ENCODE measurements at regions not wholly inside any gene's neighbourhood (a gene's known extent, or its start where the extent isn't known, plus 50 kb on each side); places are given as distances from the start of the nearest gene placed in this dataset.

DNA sequence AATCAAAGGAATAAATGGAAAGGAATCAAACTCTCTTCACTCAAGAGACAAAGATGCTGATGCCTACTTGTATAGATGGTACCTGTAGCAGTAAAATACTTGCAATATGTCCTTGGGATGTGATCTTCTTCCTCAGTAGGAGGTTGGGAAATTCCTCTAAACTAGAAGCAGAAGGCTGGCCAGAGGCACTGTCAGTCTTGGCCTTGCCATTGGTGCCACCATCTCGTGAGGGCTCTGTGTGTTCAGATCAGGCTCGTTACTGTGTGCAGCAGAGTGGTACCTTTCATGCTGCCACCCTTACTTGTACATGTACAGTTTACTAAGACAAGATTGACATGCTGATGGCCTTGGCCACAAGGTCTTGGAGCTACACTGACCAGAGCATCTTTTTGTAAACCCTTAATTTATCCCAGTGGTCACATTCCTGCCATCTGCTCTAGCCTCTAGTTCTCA, 169.0 kb downstream of the MYCN start:
- Histone ChIP-seq H3K9me3 (ENCODE audit: control insufficient read depth, insufficient read depth, low read length) (no peaks in the 10 kb centered on the region), H3K4me1 (ENCODE audit: control insufficient read depth, insufficient read depth, low read length) (peaks cover 23% of the 10 kb centered on the region), H3K27ac (ENCODE audit: low read depth, low read length) (no peak overlapping the region), H3K36me3 (ENCODE audit: control insufficient read depth, insufficient read depth, low read length) (no peaks in the 10 kb centered on the region), H3K4me3 (ENCODE audit: low read depth, low read length) (no peak overlapping the region), H3K27me3 (ENCODE audit: control insufficient read depth, insufficient read depth, low read length) (no peaks in the 10 kb centered on the region)
- no peak for DNase-seq (ENCODE audit: low read depth in 4 of 6, low spot score in 6 of 6)
- 91% methylated on average over 2 of the region's 2 CpGs for WGBS (ENCODE audit: insufficient coverage)

DNA sequence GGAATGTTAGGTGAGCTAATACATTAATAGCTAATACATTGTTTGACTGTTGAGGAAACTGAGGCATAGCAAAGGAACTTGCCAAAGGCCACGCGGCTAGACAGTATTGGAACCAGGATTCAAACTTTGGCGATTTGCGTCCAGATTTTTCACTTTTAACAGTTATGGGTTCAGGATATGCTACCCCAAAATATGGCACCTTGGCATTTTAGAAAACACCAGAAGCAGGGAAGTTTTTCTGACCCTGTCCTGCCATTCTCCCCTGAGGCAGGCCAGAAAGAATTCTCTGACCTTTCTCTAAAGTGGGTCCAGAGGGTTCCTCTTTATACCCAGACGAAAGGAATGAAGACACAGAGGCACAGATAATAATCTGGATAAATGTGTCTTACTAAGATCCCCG, 166.9 kb downstream of the MYCN start:
- DNase-seq (ENCODE audit: low read depth in 4 of 6, low spot score in 6 of 6) = no peak
- Histone ChIP-seq H3K36me3 (ENCODE audit: control insufficient read depth, insufficient read depth, low read length) (no peaks in the 10 kb centered on the region), H3K27me3 (ENCODE audit: control insufficient read depth, insufficient read depth, low read length) (peaks cover 2% of the 10 kb centered on the region), H3K27ac (ENCODE audit: low read depth, low read length) (no peak overlapping the region), H3K9me3 (ENCODE audit: control insufficient read depth, insufficient read depth, low read length) (no peaks in the 10 kb centered on the region), H3K4me3 (ENCODE audit: low read depth, low read length) (no peak overlapping the region), H3K4me1 (ENCODE audit: control insufficient read depth, insufficient read depth, low read length) (peaks cover 25% of the 10 kb centered on the region)
- WGBS (ENCODE audit: insufficient coverage) = 97% methylated on average over 4 of the region's 6 CpGs

DNA sequence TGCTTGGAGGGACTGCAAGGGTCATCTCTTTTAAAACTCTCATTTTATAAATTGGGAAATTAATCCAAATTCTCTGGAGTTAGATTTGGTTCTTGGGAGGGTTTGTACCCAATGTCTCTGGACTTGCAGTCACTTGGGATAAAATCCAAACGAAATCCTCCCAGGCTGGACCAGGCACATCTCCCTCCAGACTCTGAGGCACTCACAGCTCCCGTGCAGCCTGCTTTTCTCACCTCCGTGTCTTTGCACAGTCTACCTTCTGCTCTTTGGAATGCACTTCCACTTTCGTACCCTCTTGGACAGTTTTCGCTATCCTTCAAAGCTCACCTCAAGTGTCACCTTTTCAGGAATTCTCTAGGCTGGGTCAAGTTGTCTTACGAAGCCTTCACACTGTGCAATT, 166.3 kb downstream of the MYCN start:
- Histone ChIP-seq H3K27ac (ENCODE audit: low read depth, low read length) (no peak overlapping the region), H3K36me3 (ENCODE audit: control insufficient read depth, insufficient read depth, low read length) (no peaks in the 10 kb centered on the region)

DNA sequence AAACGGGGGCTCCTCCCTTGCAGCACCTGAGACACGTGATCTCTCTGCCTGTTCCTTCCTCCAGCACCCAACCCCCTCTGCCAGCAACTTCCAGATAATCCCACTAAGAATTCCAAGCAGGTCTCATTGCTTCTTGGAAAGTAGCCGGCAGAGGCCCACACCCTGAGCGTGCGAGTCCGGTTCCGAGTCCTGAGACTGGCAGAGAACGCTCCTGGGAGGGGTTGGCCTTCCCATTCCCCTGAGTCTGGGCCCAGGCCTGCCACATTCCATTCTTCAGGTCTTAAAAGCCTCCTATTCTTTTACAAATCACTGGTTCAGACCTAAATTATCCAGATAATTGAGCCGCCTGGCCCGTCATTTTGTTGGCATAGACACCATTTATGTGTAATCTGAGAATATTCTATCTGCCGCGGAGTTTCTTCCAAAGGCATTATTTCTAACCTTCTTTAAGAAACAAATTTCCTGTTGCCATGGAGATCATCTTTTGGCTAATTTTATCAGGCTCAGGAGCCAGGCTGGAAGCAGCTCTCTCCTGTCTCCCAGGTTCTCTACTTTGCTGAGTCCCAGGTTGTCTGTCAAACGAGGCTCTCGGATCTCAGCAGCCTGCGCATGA, 165.4 kb downstream of the MYCN start:
- peak in 2 of 6 donors; percentile 81 to 86 for DNase-seq (ENCODE audit: low read depth in 4 of 6, low spot score in 6 of 6)
- Histone ChIP-seq H3K4me1 (ENCODE audit: control insufficient read depth, insufficient read depth, low read length) (peaks cover 25% of the 10 kb centered on the region), H3K4me3 (ENCODE audit: low read depth, low read length) (no peak overlapping the region), H3K27ac (ENCODE audit: low read depth, low read length) (no peak overlapping the region), H3K9me3 (ENCODE audit: control insufficient read depth, insufficient read depth, low read length) (no peaks in the 10 kb centered on the region), H3K27me3 (ENCODE audit: control insufficient read depth, insufficient read depth, low read length) (peaks cover 2% of the 10 kb centered on the region), H3K36me3 (ENCODE audit: control insufficient read depth, insufficient read depth, low read length) (no peaks in the 10 kb centered on the region)
- 43% methylated on average over 6 of the region's 15 CpGs for WGBS (ENCODE audit: insufficient coverage)

More for the DNA sequence above, 166.3 kb downstream of the MYCN start:
- no peak for DNase-seq (ENCODE audit: low read depth in 4 of 6, low spot score in 6 of 6)
- Histone ChIP-seq H3K9me3 (ENCODE audit: control insufficient read depth, insufficient read depth, low read length) (no peaks in the 10 kb centered on the region), H3K27me3 (ENCODE audit: control insufficient read depth, insufficient read depth, low read length) (peaks cover 2% of the 10 kb centered on the region), H3K4me1 (ENCODE audit: control insufficient read depth, insufficient read depth, low read length) (peaks cover 25% of the 10 kb centered on the region), H3K4me3 (ENCODE audit: low read depth, low read length) (no peak overlapping the region)
- WGBS (ENCODE audit: insufficient coverage) = 87% methylated on average over 6 of the region's 6 CpGs

DNA sequence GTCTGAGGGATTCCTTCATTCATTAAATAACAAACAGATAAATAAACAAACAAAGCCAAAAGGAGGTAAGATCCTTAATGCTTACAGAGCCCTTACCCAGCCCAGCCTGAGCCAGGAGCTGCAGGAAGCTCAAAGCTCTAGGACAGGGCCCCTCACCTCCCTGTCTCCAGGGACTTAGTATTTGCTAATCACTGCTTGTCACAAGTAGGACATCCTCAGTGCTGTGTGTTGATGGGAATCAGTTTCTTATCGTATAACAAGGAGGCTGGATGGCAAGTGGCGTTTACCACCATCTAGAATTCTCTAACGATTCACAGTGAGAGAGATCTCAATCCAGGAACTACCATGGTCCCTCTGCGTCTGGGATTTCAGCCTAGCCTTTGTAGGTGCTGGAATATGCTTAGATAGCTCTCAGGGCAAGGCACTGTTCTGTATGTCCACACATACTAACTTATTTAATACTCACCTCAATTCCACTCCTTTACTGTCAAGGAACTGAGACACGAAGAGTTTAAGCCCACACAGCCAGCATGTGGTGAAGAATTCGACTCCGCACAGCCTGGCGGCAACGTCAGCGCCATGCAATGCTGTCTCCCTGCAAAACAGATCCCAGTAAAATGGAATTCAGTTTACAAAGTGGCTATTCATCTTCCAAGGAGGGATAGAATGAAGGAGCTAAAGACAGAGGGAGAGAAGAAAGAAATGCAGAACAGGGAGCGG, 164.8 kb downstream of the MYCN start:
- WGBS (ENCODE audit: insufficient coverage) = 20% methylated on average over 6 of the region's 11 CpGs
- Histone ChIP-seq H3K9me3 (ENCODE audit: control insufficient read depth, insufficient read depth, low read length) (no peaks in the 10 kb centered on the region), H3K36me3 (ENCODE audit: control insufficient read depth, insufficient read depth, low read length) (no peaks in the 10 kb centered on the region), H3K27me3 (ENCODE audit: control insufficient read depth, insufficient read depth, low read length) (peaks cover 2% of the 10 kb centered on the region), H3K4me3 (ENCODE audit: low read depth, low read length) (no peak overlapping the region), H3K27ac (ENCODE audit: low read depth, low read length) (no peak overlapping the region), H3K4me1 (ENCODE audit: control insufficient read depth, insufficient read depth, low read length) (peaks cover 25% of the 10 kb centered on the region)
- DNase-seq (ENCODE audit: low read depth in 4 of 6, low spot score in 6 of 6) = peak in 1 of 6 donors; percentile 65

DNA sequence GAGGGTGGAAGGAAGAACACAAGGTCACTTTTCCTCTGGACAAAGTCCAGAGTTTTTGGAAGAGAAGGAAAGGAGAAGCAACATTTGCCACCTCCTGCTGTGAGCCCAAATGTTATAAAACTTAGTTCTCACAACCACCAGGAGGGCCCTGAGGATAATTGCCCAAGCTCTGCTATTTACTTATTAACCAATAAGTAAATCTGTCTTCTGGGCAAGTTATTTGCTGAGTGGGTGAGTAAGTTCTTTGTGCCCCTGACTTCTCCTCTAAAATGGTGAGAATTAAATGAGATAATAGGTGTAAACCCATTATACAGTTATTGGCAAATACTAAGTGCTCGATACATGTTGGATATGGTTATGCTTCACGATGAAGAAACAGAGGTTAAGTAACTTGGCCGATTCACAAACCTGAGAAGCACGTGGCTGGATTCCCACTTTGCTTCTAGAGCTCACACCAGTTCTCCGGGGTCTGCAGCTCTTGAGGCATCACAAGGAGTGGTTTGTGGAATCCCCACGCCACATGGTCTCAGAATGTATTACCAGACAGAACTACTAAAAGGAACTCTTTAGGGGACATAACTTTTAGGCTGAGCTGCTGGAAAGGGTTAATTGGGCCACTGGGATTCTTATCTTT, 164.1 kb downstream of the MYCN start:
- Histone ChIP-seq H3K36me3 (ENCODE audit: control insufficient read depth, insufficient read depth, low read length) (no peaks in the 10 kb centered on the region), H3K27me3 (ENCODE audit: control insufficient read depth, insufficient read depth, low read length) (peaks cover 2% of the 10 kb centered on the region), H3K4me1 (ENCODE audit: control insufficient read depth, insufficient read depth, low read length) (peaks cover 25% of the 10 kb centered on the region), H3K9me3 (ENCODE audit: control insufficient read depth, insufficient read depth, low read length) (no peaks in the 10 kb centered on the region), H3K27ac (ENCODE audit: low read depth, low read length) (no peak overlapping the region), H3K4me3 (ENCODE audit: low read depth, low read length) (no peak overlapping the region)
- no peak for DNase-seq (ENCODE audit: low read depth in 4 of 6, low spot score in 6 of 6)
- WGBS (ENCODE audit: insufficient coverage) = 65% methylated on average over 2 of the region's 6 CpGs

DNA sequence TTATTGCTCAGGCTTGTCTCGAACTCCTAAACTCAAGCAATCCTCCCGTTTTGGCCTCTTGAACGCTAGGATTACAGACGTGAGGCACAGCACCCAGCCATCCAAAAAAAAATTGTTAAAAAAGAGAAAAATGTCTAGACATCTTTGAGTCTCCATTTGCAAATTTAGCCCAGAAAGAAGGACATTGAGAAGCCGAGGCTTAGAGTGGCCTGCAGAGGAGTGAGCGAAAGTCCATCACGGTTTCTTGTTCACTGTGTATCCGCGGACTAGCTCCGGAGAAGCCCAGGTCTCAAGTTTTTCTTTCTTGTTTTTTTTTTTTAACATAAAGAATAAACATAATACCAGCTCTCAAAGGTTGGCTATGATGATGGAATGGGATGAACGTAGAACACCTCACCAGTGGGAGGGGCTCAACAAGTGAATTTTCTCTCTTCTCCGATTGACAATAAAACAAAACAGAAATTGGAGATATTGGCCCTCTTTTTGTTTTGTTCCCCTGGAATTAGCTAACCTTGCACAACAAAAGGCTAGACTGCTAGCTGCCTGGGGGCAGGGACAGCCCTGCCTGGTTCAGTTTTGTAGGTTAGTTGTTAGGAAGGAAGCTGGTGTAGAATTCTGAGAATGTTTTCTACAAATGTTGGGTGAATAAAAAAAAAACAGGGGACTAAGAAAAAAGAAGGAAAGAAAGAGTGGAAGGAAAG, 163.4 kb downstream of the MYCN start:
- DNase-seq (ENCODE audit: low read depth in 4 of 6, low spot score in 6 of 6) = no peak
- Histone ChIP-seq H3K27ac (ENCODE audit: low read depth, low read length) (no peak overlapping the region), H3K4me1 (ENCODE audit: control insufficient read depth, insufficient read depth, low read length) (peaks cover 25% of the 10 kb centered on the region), H3K36me3 (ENCODE audit: control insufficient read depth, insufficient read depth, low read length) (no peaks in the 10 kb centered on the region), H3K27me3 (ENCODE audit: control insufficient read depth, insufficient read depth, low read length) (peaks cover 2% of the 10 kb centered on the region), H3K4me3 (ENCODE audit: low read depth, low read length) (no peak overlapping the region), H3K9me3 (ENCODE audit: control insufficient read depth, insufficient read depth, low read length) (no peaks in the 10 kb centered on the region)
- 83% methylated on average over 2 of the region's 12 CpGs for WGBS (ENCODE audit: insufficient coverage)

DNA sequence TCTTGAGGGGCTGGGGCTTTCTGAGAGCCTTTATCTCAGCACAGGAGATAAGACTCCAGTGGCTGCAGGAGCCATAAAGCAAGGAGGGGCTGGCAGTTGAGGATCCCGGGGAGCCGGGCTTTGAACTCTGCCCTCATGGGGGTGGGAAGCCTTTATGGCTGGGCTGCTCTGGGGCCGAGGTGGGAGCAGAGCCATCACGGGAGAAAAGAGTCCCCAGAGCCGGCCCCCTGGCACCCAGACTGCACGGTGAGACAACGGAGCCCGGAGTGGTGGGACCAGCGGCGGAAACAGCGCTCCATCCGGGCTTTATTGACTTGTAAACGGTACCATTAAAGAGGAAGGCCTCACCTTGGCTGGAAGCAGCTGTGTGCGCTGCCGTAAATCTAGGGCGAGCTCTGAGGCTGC, 162.6 kb downstream of the MYCN start:
- no peak for DNase-seq (ENCODE audit: low read depth in 4 of 6, low spot score in 6 of 6)
- 40% methylated on average over 16 of the region's 16 CpGs for WGBS (ENCODE audit: insufficient coverage)
- H3K4me3 ChIP-seq (ENCODE audit: low read depth, low read length) = no peak overlapping the region
- H3K9me3 ChIP-seq (ENCODE audit: control insufficient read depth, insufficient read depth, low read length) = no peaks in the 10 kb centered on the region
- H3K27ac ChIP-seq (ENCODE audit: low read depth, low read length) = no peak overlapping the region
- H3K27me3 ChIP-seq (ENCODE audit: control insufficient read depth, insufficient read depth, low read length) = peaks cover 2% of the 10 kb centered on the region
- H3K36me3 ChIP-seq (ENCODE audit: control insufficient read depth, insufficient read depth, low read length) = no peaks in the 10 kb centered on the region
- H3K4me1 ChIP-seq (ENCODE audit: control insufficient read depth, insufficient read depth, low read length) = peaks cover 25% of the 10 kb centered on the region

DNA sequence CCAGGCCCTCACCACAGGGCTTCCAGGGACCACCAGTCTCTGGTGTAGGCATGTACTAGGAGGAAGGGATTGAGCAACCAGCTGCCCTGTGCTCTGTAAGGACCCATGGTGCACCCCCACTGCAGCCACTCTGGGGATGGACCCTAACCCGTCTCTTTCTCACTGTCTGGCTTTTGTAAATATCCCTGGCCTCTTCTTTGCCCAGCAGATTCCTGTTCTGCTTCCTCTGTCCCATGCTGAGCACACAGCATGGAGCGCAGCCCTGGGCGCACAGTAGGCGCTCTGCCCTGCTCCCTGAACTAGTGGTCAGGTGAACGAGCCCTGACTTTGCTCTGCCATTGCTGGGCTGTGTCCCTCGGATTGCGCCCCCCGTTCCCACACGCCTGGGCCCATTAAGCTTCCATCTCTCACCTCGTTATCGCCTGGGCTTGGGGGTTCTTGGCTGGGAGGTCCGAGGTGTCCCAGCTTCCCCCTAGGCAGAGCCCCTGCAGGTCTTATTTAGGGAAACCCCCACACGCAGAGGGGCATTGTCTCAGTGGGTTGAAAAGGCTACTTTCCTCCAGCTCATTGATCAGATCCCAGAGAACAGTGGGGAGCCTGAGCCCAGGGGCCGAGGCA, 162.1 kb downstream of the MYCN start:
- H3K27ac ChIP-seq (ENCODE audit: low read depth, low read length) = no peak overlapping the region
- peaks cover 2% of the 10 kb centered on the region for H3K27me3 ChIP-seq (ENCODE audit: control insufficient read depth, insufficient read depth, low read length)
- 57% methylated on average over 14 of the region's 14 CpGs for WGBS (ENCODE audit: insufficient coverage)

More for the DNA sequence above, 162.1 kb downstream of the MYCN start:
- peaks cover 25% of the 10 kb centered on the region for H3K4me1 ChIP-seq (ENCODE audit: control insufficient read depth, insufficient read depth, low read length)
- no peaks in the 10 kb centered on the region for H3K36me3 ChIP-seq (ENCODE audit: control insufficient read depth, insufficient read depth, low read length)
- no peaks in the 10 kb centered on the region for H3K9me3 ChIP-seq (ENCODE audit: control insufficient read depth, insufficient read depth, low read length)
- no peak overlapping the region for H3K4me3 ChIP-seq (ENCODE audit: low read depth, low read length)
- DNase-seq (ENCODE audit: low read depth in 4 of 6, low spot score in 6 of 6) = no peak

Data from spinal cord (tissue), 9 donors.